ENCODE measurements at regions not wholly inside any gene's neighbourhood (a gene's known extent, or its start where the extent isn't known, plus 50 kb on each side); places are given as distances from the start of the nearest gene placed in this dataset.

- no peak overlapping the region for H3K4me3 ChIP-seq (ENCODE audit: low read depth, low read length)
- TF ChIP-seq CTCF (IDR thresholded peaks at IDR 0.05; ENCODE audit: insufficient read depth, low read length, poor library complexity, severe bottlenecking), result no peak
- H3K36me3 ChIP-seq (ENCODE audit: control insufficient read depth, insufficient read depth, low read length), result no peaks in the 10 kb centered on the region
- H3K27me3 ChIP-seq (ENCODE audit: control insufficient read depth, insufficient read depth, low read length), result no peaks in the 10 kb centered on the region
- DNase-seq (ENCODE audit: low read depth), result no peak
Measured at GRCh38 chr10:129400426-129400825, 66.6 kb upstream of the MGMT start.

- no peaks in the 10 kb centered on the region for H3K27me3 ChIP-seq (ENCODE audit: control insufficient read depth, insufficient read depth, low read length)
- TF ChIP-seq CTCF (IDR thresholded peaks at IDR 0.05; ENCODE audit: insufficient read depth, low read length, poor library complexity, severe bottlenecking), result no peak
- no peaks in the 10 kb centered on the region for H3K36me3 ChIP-seq (ENCODE audit: control insufficient read depth, insufficient read depth, low read length)
- no peak overlapping the region for H3K4me3 ChIP-seq (ENCODE audit: low read depth, low read length)
- no peak for DNase-seq (ENCODE audit: low read depth)
Measured at GRCh38 chr10:129402459-129402858, 64.6 kb upstream of the MGMT start.

- H3K27me3 ChIP-seq (ENCODE audit: control insufficient read depth, insufficient read depth, low read length), result no peaks in the 10 kb centered on the region
- TF ChIP-seq CTCF (IDR thresholded peaks at IDR 0.05; ENCODE audit: insufficient read depth, low read length, poor library complexity, severe bottlenecking), result no peak
- H3K4me3 ChIP-seq (ENCODE audit: low read depth, low read length), result no peak overlapping the region
- no peak for DNase-seq (ENCODE audit: low read depth)
- H3K36me3 ChIP-seq (ENCODE audit: control insufficient read depth, insufficient read depth, low read length), result no peaks in the 10 kb centered on the region
Measured at GRCh38 chr10:129404091-129404490, 63.0 kb upstream of the MGMT start.

- H3K4me3 ChIP-seq (ENCODE audit: low read depth, low read length), result no peak overlapping the region
- H3K36me3 ChIP-seq (ENCODE audit: control insufficient read depth, insufficient read depth, low read length), result no peaks in the 10 kb centered on the region
- DNase-seq (ENCODE audit: low read depth), result no peak
- H3K27me3 ChIP-seq (ENCODE audit: control insufficient read depth, insufficient read depth, low read length), result no peaks in the 10 kb centered on the region
- TF ChIP-seq CTCF (IDR thresholded peaks at IDR 0.05; ENCODE audit: insufficient read depth, low read length, poor library complexity, severe bottlenecking), result no peak
Measured at GRCh38 chr10:129405389-129405788, 61.7 kb upstream of the MGMT start.

- Histone ChIP-seq H3K36me3 (ENCODE audit: control insufficient read depth, insufficient read depth, low read length) (no peaks in the 10 kb centered on the region), H3K27me3 (ENCODE audit: control insufficient read depth, insufficient read depth, low read length) (peaks cover 9% of the 10 kb centered on the region), H3K4me3 (ENCODE audit: low read depth, low read length) (no peak overlapping the region)
- no peak for TF ChIP-seq CTCF (IDR thresholded peaks at IDR 0.05; ENCODE audit: insufficient read depth, low read length, poor library complexity, severe bottlenecking)
- no peak for DNase-seq (ENCODE audit: low read depth)
Measured at GRCh38 chr10:129410688-129411392, 56.2 kb upstream of the MGMT start.

- no peak for DNase-seq (ENCODE audit: low read depth)
Measured at GRCh38 chr10:129411393-129411705, 55.7 kb upstream of the MGMT start.

More at GRCh38 chr10:129411393-129411705, 55.7 kb upstream of the MGMT start:
- Histone ChIP-seq H3K36me3 (ENCODE audit: control insufficient read depth, insufficient read depth, low read length) (no peaks in the 10 kb centered on the region), H3K4me3 (ENCODE audit: low read depth, low read length) (no peak overlapping the region), H3K27me3 (ENCODE audit: control insufficient read depth, insufficient read depth, low read length) (peaks cover 9% of the 10 kb centered on the region)
- no peak for TF ChIP-seq CTCF (IDR thresholded peaks at IDR 0.05; ENCODE audit: insufficient read depth, low read length, poor library complexity, severe bottlenecking)

Measured in kidney epithelial cell (primary cell).